Fibroblast of the aortic adventitia (primary cell): ENCODE measurements at regions not wholly inside any gene's neighbourhood (a gene's known extent, or its start where the extent isn't known, plus 50 kb on each side); places are given as distances from the start of the nearest gene placed in this dataset.
"Not testable (repeated sequence)": the region's sequence is repeated elsewhere in the genome, so short reads cannot be mapped to it uniquely, and the experiment has no call there.

Experiments used
- DNase-seq: peaks from one replicate; pipeline ENCODE4 v3.0.0-alpha.2; 2010; ENCODE audit warnings: low read depth
- H3K4me3 ChIP-seq: 2 replicates; pipeline ENCODE4 v1.5.1; 2011; ENCODE audit warnings: low read depth, mild to moderate bottlenecking, control low read depth, low read length, moderate library complexity
- CTCF ChIP-seq: IDR thresholded peaks from 2 replicates; pipeline ENCODE4 v1.5.1; 2011; ENCODE audit warnings: mild to moderate bottlenecking, low read length, control low read depth, inconsistent platforms; ENCODE audit not compliant: insufficient read depth

GRCh38 chr7:407721-408539 is 111.7 kb downstream of the PDGFA start:
- no peak for DNase-seq
- H3K4me3 ChIP-seq = no peak overlapping the region
- TF ChIP-seq CTCF = no peak

GRCh38 chr7:408751-409311 is 110.8 kb downstream of the PDGFA start:
- no peak for DNase-seq
- H3K4me3 ChIP-seq = no peak overlapping the region
- no peak for TF ChIP-seq CTCF

GRCh38 chr7:409339-410281 is 110.0 kb downstream of the PDGFA start:
- no peak for TF ChIP-seq CTCF
- no peak for DNase-seq
- no peak overlapping the region for H3K4me3 ChIP-seq

GRCh38 chr7:410395-410910 is 109.2 kb downstream of the PDGFA start:
- no peak for TF ChIP-seq CTCF
- H3K4me3 ChIP-seq = no peak overlapping the region
- no peak for DNase-seq

GRCh38 chr7:411116-411515 is 108.5 kb downstream of the PDGFA start:
- not testable (repeated sequence) for DNase-seq, H3K4me3 ChIP-seq

GRCh38 chr7:411677-412312 is 107.9 kb downstream of the PDGFA start:
- no peak overlapping the region for H3K4me3 ChIP-seq
- no peak for DNase-seq
- TF ChIP-seq CTCF = no peak
